ENCODE measurements at regions not wholly inside any gene's neighbourhood (a gene's known extent, or its start where the extent isn't known, plus 50 kb on each side); places are given as distances from the start of the nearest gene placed in this dataset.
"Not testable (repeated sequence)": the region's sequence is repeated elsewhere in the genome, so short reads cannot be mapped to it uniquely, and the experiment has no call there.

- no peak for DNase-seq
These were observed 118.3 kb downstream of the EXOC5 start for GRCh38 chr14:57150449-57150848.

DNA sequence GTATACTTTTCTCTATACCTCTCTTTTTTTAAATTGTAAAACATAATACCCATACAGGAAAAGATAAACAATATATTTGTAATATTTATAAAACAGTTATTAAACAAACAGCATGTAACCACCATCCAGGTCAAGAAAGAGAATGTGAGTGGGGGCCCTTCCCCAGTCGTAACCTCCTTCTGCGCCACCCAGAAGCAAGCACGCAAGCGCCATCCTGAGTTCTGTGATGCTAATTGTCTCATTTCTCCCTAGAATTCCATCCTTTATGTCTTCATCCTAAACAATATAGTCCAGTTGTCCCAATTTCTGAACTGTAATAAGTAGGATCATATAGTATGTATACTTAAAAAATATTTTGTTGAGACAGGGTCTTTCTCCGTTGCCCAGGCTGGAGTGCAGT lies 129.5 kb downstream of the EXOC5 start:
- no peak for DNase-seq

DNA sequence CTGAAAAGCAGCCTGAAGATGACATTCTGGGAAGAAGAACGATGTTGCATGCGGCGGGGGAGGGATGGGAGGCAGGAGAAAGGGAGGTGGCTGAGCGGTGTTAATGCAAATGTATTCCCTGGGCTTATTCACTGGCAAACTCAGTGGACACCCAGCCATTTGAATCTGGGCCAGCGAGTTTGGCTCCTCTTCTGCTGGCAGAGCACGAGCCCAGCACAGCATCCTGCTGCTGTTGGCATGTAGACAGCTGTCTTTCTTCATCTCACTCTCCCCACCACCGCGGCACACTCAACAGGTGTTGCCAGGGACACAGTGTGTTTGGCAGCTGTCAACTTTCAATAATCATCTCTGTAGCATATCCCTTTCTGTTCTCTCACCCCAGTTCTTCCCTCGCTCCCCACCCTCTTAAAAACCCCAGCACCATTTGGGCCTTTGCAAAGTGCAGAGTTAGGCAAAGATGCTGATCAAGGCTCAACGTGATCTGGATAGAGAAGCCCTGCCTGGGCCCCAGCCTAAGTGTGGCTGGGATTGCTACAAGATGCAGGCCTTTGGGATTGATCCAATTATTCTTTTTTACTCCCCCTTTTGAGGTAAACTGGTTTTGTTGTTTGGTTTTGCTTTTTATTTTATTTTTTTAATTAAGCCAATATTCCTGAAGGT lies 131.9 kb downstream of the EXOC5 start:
- DNase-seq = peak; percentile 4

GRCh38 chr14:57127809-57128208 lies 140.9 kb downstream of the EXOC5 start:
- not testable (repeated sequence) for DNase-seq

GRCh38 chr14:57122129-57122528 lies 146.6 kb downstream of the EXOC5 start:
- no peak for DNase-seq

GRCh38 chr14:57112072-57112807 lies 156.5 kb downstream of the EXOC5 start:
- not testable (repeated sequence) for DNase-seq

DNA sequence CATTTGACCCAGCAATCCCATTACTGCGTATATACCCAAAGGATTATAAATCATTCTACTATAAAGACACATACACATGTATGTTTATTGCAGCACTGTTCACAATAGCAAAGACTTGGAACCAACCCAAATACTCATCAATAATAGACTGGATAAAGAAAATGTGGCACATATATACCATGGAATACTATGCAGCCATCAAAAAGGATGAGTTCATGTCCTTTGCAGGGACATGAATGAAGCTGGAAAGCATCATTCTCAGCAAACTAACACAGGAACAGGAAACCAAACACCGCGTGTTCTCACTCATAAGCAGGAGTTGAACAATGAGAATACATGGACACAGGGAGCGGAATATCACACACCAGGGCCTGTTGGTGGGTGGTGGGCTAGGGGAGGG lies 158.3 kb downstream of the EXOC5 start:
- DNase-seq = not testable (repeated sequence)

- DNase-seq = no peak
These were observed 177.6 kb downstream of the EXOC5 start for GRCh38 chr14:57091030-57091608.

- DNase-seq = no peak
These were observed 178.8 kb downstream of the EXOC5 start for GRCh38 chr14:57089901-57090300.

DNA sequence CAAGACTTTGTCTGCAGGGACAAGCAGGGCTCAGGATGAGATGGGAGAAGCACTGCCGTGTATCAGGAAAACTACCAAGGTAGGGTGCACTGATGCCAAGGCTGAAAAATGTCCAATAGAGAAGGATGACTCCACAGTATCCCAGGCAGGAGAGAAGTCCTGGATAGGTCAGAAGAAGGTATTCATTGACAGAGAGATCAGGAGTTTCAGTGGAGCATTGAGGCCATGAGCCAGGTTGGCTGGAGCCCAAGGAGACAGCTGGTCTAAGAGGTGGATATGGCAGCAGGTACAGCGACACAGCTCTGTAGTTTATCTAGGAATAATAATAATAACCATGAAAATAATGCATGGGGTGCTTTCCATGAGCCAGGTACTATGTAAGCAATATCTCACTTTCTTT lies 180.9 kb downstream of the EXOC5 start:
- no peak for DNase-seq

DNA sequence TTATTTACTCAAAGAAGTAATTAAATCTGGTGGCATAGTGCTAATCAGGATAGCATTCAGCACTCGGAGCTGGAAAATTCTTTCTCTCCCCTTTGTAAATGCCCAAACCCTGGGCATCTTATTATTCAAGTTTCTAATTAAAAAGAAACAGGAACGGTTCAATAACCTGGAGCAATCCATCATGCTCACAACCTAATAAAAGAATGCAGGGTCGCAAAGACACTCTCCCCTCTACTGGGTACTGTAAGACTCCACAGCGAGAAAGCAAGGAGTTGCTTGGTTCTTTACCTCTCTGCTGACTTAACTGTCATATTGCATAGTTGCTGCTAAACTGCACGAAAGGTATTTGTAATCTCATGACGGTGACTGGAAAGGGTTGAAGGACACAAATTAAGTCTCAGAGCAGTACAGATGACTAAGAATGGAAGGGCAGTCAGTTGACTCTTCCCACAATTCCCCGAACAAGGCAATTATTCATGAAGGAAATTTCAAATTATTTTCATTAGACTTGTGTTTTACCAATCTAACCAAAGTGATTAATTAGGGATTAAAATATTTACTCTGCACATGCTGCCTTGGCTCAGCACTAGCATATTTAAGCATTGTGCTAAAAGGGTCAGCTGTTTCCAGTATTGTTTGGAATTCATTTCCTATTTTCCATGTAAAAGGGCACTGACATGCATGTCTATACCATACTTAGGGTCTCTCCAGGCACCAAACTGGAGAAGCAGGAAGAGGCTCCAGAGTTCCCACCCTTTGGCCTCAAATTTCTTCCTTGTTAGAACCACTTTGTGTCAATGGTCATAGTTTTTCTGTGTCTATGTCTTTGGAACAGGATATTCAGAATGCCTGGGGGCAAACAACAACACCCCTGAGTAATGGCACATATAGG lies 182.2 kb downstream of the EXOC5 start:
- DNase-seq = no peak

DNA sequence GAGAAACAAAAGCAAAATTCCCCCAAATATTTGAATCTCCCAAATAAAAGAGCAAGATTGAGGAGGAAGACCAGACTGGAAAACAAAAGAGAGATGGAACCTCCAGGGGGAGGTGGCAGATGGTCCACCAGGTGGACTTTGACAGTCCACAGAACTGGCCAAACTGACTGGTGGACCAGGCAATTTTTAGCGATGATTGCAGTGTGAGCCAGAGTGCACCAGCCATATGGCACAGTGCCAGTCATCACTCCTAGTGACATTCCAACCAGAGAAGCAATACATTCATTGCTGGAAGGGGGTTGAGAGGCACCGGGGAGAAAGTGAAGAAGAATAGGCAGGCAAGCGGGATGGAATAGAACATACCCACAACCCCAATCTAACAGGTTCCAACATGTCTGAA lies 182.9 kb downstream of the EXOC5 start:
- DNase-seq = no peak

DNA sequence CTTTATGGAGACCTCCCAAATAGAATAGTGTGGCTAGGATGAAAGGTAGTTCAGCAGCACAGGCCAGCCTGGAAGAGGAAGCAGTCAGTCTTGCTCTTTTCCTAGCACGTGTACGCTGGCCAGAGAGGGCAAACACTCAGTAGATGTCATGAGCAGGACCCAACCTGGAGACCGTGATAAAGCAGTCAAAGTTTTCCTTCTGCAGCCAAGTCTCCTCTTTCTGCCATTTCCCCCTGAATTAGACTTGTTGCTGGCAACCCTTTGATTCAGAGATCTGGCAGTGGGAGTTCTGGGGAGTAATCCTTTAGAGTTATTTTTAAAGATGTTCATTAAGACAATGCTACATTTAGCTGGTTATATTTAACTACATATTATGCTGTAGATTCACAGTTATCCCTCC lies 183.7 kb downstream of the EXOC5 start:
- DNase-seq = no peak

DNA sequence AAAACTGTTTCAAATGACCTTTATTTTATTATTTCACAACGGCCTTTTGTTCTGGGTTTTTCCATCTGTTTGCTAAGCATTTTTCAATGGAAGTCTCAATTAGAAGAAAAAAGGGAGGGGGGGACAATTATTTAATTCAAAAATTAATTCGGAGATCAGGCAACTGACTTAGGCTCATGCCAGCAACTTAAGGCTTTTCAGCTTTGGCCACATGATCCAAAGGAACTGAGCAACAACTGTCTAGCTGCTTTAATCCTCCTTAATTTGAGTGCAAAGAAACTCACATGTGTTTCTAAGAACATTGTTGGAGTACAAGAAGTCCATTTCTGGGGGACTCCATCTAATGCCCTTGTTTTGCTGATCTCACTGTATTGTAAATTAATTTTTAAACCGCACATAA lies 188.0 kb downstream of the EXOC5 start:
- DNase-seq = no peak

DNA sequence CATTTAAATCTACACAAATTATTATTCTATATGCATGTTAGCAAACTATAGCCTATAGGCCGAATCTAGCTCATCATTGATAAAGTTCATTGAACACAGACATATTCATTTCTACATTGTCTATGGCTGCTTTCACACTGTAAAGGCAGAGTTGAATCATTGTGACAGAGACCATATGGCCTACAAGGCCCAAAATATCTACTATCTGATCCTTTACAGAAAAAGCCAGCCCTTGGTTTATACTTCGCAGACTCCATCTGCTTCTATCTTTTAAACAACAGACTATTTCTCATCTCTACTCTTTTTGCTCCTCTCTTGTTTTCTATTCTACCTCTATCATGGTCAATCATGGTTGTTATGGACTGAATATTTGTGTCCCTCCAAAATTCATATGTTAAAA lies 190.7 kb downstream of the EXOC5 start:
- DNase-seq = no peak

DNA sequence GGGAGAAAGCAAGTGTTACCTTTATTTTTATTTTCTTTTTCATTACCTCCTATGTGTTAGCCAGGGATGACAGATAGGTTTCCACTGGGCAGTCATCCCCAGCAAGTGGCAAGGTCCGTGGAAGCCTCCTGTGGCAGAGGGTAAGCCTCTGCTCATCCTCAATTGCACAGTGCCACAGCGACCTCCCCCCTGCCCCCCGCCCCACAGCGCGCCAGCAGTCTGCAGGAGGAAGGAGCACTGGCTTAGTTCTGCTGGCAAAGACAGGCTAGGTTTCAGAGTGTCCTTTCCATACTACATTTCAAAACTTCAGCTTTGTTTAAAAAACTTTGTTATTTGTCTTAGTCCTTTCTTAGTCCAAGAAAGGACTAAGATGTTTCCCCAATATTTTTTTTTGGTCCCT lies 194.7 kb downstream of the EXOC5 start:
- DNase-seq = no peak

GRCh38 chr14:57071639-57072038 lies 197.1 kb downstream of the EXOC5 start:
- DNase-seq = no peak

DNA sequence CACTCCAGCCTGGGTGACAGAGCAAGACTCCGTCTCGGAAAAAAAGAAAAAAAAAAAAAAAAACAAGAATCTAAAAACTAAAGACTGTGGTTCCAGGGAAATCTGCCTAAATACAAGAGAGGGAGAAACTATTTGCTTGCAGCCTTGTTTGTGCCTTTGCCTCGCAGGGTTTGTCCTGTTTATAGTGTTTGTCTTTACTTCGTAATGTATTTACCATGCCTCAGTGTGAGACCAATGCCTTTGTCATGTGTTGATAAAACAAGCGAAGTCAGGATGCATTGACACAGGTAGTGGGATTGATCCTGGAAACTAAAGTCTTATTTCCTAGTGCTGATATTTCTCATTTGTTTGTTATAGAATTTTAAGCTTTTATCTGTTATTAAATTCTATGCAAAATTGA lies 199.0 kb downstream of the EXOC5 start:
- DNase-seq = no peak

DNA sequence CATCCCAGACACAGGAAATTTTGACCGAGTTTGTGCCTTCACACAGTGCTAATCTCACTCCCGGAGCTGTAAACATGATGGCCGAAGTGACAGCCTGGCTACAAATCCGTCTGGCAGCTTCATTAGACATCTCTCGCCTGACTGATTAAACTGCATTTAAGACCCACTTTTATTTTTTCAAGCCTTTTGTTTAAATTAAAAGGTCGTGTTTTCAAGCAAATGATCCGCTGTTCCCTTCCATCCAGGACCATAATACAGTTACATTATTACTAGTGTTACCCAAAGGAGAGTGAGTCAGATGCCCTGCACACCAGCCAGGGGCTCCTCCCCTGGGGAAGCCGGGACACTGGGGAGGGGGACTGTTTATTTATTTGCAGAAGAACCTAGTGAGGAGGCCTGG lies 200.2 kb downstream of the EXOC5 start:
- no peak for DNase-seq

GRCh38 chr14:57066887-57067513 lies 201.7 kb downstream of the EXOC5 start:
- peak; percentile 76 for DNase-seq

DNA sequence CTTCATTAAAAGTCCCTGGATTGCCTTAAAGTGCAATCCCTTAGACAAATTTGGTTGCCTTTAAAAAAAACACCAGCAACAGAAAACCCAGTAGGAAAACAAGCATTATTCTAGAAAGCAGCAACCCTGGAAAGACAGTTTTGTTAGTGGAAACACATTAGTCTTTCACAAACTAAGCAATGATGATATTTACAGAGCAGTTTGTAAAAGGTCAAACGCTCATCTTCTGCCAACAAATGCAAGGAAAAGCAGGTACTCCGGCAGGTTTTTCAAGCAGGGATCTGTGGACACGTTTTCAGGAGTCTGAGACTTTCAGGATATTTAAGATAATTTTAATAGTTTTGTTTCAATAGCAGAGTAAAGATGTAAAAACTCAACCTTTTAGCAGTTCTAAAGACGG lies 202.2 kb downstream of the EXOC5 start:
- DNase-seq = no peak

GRCh38 chr14:57061009-57061711 lies 207.5 kb downstream of the EXOC5 start:
- no peak for DNase-seq

Measured in DMS53 (cell line).